Stomach (tissue), 8 donors: ENCODE measurements at regions not wholly inside any gene's neighbourhood (a gene's known extent, or its start where the extent isn't known, plus 50 kb on each side); places are given as distances from the start of the nearest gene placed in this dataset.

Source experiments
- DNase-seq, 2 donors: peaks; one replicate each; pipeline versions ENCODE4 v3.0.0 to v3.0.0-alpha.2; 2013 to 2019
- H3K27ac ChIP-seq, 5 donors: fragments of 200-600 bp in 4 of 5; sonication (generic) in 4 of 5; one replicate each; pipeline ENCODE4 v1.5.1; 2013 to 2019; ENCODE audit warnings: mild to moderate bottlenecking in 1 of 5, moderate library complexity in 1 of 5
- H3K27me3 ChIP-seq, 3 donors: fragments of 200-600 bp; sonication (generic); one replicate each; pipeline ENCODE4 v1.5.1; 2017 to 2019; ENCODE audit warnings: mixed run types in 1 of 3
- H3K36me3 ChIP-seq, 4 donors: fragments of 200-600 bp; sonication (generic); 1 replicate in 3 of 4; 2 replicates in 1 of 4; pipeline ENCODE4 v1.5.1; 2016 to 2019
- H3K4me1 ChIP-seq, 4 donors: fragments of 200-600 bp; sonication (generic); one replicate each; pipeline ENCODE4 v1.5.1; 2016 to 2019
- H3K4me3 ChIP-seq, 4 donors: fragments of 200-600 bp; sonication (generic) in 3 of 4; one replicate each; pipeline ENCODE4 v1.5.1; 2016 to 2019; ENCODE audit warnings: mild to moderate bottlenecking in 1 of 4
- H3K9me3 ChIP-seq, 4 donors: fragments of 200-600 bp; sonication (generic); one replicate each; pipeline ENCODE4 v1.5.1; 2016 to 2019
- EP300 ChIP-seq: sonication (generic); formaldehyde crosslinking; IDR thresholded peaks from one replicate; pipeline ENCODE4 v1.6.1; 2017; ENCODE audit warnings: antibody characterized with exemption
- POLR2A ChIP-seq, 4 donors: fragments of 450-650 bp; IDR thresholded peaks; one replicate each; pipeline ENCODE4 v1.6.1; 2016; ENCODE audit warnings: antibody characterized with exemption in 4 of 4, control low read depth in 2 of 4, mild to moderate bottlenecking in 1 of 4, moderate library complexity in 1 of 4
- POLR2AphosphoS5 ChIP-seq, 3 donors: sonication (generic); formaldehyde crosslinking; IDR thresholded peaks; one replicate each; pipeline ENCODE4 v1.6.1; 2016; ENCODE audit warnings: antibody characterized with exemption in 3 of 3
- WGBS, 5 donors: extraction: QIAGEN DNeasy Blood & Tissue Kit in 3 of 5; methylation state at CpG; one replicate each; pipeline versions ENCODE4 v1.1.5 to v1.1.7; 2013 to 2018; 5-methylcytosine and 5-hydroxymethylcytosine counted together
- intact Hi-C: fragments of 100-400 bp; cut with DNase I; formaldehyde crosslinking; loops from one replicate; pipeline ENCODE4 v1.15.1; 2023; ENCODE audit warnings: low total_unique reads
- TF ChIP-seq, protein P1 (sequence below), 7 experiments: fragments of 450-650 bp in 4 of 7; fragments of 200-600 bp in 3 of 7; sonication (generic) in 3 of 7; IDR thresholded peaks; one replicate each; pipeline ENCODE4 v1.5.1; 2016 to 2019; ENCODE audit warnings: antibody characterized with exemption in 7 of 7, control low read depth in 2 of 7, mild to moderate bottlenecking in 1 of 7
- donor health status: healthy with polysubstance abuse.
- donor health status: Bipolar disorder and iron deficiency.
- donor health status: healthy.

DNA sequence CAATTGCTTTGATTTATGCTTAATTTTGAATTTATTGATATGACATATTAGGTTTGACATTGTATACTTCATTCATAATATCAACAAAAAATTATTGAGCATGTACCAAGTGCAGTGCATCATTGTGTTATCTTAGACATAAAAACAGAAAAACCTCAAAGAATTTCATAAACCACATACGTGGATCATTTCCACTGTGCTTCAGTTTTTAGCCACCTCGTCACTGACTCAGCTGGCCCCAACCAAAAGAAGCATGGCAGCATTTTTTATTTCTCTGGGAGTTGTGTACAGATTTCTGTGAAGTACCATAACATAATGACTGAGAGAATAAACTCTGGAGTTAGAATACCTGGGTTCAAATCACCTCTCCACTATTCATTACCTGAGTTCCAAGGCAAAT is 95.6 kb upstream of the C1orf87 start:
- TF ChIP-seq POLR2AphosphoS5 (IDR thresholded peaks at IDR 0.05), result no peak
- TF ChIP-seq, protein P1, sequence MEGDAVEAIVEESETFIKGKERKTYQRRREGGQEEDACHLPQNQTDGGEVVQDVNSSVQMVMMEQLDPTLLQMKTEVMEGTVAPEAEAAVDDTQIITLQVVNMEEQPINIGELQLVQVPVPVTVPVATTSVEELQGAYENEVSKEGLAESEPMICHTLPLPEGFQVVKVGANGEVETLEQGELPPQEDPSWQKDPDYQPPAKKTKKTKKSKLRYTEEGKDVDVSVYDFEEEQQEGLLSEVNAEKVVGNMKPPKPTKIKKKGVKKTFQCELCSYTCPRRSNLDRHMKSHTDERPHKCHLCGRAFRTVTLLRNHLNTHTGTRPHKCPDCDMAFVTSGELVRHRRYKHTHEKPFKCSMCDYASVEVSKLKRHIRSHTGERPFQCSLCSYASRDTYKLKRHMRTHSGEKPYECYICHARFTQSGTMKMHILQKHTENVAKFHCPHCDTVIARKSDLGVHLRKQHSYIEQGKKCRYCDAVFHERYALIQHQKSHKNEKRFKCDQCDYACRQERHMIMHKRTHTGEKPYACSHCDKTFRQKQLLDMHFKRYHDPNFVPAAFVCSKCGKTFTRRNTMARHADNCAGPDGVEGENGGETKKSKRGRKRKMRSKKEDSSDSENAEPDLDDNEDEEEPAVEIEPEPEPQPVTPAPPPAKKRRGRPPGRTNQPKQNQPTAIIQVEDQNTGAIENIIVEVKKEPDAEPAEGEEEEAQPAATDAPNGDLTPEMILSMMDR (IDR thresholded peaks at IDR 0.05), result no peak
- intact Hi-C loops, result no loop called here
- H3K36me3 ChIP-seq, result no peaks in the 10 kb centered on the region
- no peak for DNase-seq
- no peaks in the 10 kb centered on the region for H3K4me1 ChIP-seq
- H3K27ac ChIP-seq, result no peak overlapping the region
- WGBS, 5 donors, result 72 to 90% (median 81%) methylated on average over 2 of the region's 2 CpGs
- H3K9me3 ChIP-seq, result no peaks in the 10 kb centered on the region
- H3K27me3 ChIP-seq, result no peaks in the 10 kb centered on the region
- no peak overlapping the region for H3K4me3 ChIP-seq

DNA sequence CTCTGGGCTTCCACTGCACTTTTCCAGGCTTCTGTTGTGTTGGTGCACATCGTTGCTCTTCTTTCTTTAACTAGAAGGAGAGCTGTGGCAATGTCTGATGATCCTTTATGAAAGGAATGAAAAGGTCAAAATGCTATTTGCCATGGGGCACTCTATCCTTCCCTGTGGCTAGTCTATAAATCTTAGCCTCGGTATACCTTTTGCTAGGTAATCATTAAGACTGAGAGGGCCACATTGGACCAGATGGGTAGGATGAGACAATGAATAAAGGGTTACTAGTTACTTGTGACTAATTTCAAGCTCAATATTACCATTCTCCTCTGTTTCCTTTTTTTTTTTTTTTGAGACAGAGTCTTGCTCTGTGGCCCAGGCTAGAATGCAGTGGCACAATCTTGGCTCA is 89.4 kb upstream of the C1orf87 start:
- intact Hi-C loops, result no loop called here
- Histone ChIP-seq H3K36me3 (no peaks in the 10 kb centered on the region), H3K9me3 (no peaks in the 10 kb centered on the region), H3K27me3 (no peaks in the 10 kb centered on the region), H3K4me3 (no peak overlapping the region), H3K4me1 (no peaks in the 10 kb centered on the region), H3K27ac (no peak overlapping the region)
- no peak for TF ChIP-seq POLR2AphosphoS5 (IDR thresholded peaks at IDR 0.05)
- TF ChIP-seq EP300, result no peak
- TF ChIP-seq, protein P1 (IDR thresholded peaks at IDR 0.05), result no peak
- no peak for TF ChIP-seq POLR2A (IDR thresholded peaks at IDR 0.05)
- WGBS, 5 donors, result 80 to 91% (median 84%) methylated on average over 2 of the region's 2 CpGs
- no peak for DNase-seq

DNA sequence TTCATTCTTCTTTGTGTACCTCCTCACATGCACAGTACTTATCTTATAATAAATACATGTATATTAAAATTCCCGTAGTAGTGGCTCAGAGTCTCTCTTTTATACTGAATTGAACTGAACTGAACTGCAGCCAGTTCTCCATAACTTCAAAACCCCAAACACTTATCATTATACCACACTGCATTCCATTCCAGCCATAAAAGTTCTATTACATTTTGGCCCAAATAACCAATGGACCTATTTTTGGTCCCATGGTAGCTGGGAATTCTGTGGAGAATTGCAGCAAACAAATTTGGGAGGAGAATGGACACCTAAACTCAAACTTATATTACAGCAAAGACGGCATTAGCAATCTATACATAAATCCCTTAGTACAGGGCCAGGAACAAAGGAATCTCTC is 86.6 kb upstream of the C1orf87 start:
- WGBS, 5 donors, result 70 to 77% (median 75%) methylated on average over 2 of the region's 2 CpGs
- no peaks in the 10 kb centered on the region for H3K36me3 ChIP-seq
- no peaks in the 10 kb centered on the region for H3K9me3 ChIP-seq
- no peak overlapping the region for H3K4me3 ChIP-seq
- intact Hi-C loops, result no loop called here
- H3K27ac ChIP-seq, result no peak overlapping the region
- TF ChIP-seq, protein P1 (IDR thresholded peaks at IDR 0.05), result no peak
- TF ChIP-seq POLR2AphosphoS5 (IDR thresholded peaks at IDR 0.05), result no peak
- H3K27me3 ChIP-seq, result no peaks in the 10 kb centered on the region
- DNase-seq, result no peak
- no peaks in the 10 kb centered on the region for H3K4me1 ChIP-seq

DNA sequence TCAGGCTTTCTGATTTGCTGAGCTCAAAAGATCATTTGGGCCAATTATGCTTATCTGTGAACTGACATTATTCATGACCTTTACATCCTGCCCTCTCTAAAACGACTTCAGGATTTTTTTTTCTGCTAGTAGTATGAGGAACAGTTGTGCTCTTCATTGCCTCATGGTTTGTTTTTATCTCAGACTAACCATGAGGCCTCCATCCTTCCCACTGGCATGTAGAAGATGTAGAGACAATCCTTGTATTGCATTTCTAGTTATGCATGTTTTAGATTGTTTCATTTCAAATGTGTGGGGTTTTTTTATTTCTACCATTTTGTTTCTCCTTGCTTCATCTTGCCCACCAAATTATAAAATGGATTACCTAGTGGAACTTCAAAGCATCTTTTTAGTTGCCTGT is 82.8 kb upstream of the C1orf87 start:
- Histone ChIP-seq H3K9me3 (no peaks in the 10 kb centered on the region), H3K4me1 (no peaks in the 10 kb centered on the region), H3K27ac (no peak overlapping the region), H3K27me3 (no peaks in the 10 kb centered on the region), H3K36me3 (no peaks in the 10 kb centered on the region), H3K4me3 (no peak overlapping the region)
- TF ChIP-seq POLR2AphosphoS5 (IDR thresholded peaks at IDR 0.05), result no peak
- no peak for TF ChIP-seq POLR2A (IDR thresholded peaks at IDR 0.05)
- TF ChIP-seq, protein P1 (IDR thresholded peaks at IDR 0.05), result no peak
- TF ChIP-seq EP300, result no peak
- DNase-seq, result no peak
- WGBS, 5 donors, result 6 to 20% (median 17%) methylated on average over 1 of the region's 1 CpG
- intact Hi-C loops, result no loop called here

DNA sequence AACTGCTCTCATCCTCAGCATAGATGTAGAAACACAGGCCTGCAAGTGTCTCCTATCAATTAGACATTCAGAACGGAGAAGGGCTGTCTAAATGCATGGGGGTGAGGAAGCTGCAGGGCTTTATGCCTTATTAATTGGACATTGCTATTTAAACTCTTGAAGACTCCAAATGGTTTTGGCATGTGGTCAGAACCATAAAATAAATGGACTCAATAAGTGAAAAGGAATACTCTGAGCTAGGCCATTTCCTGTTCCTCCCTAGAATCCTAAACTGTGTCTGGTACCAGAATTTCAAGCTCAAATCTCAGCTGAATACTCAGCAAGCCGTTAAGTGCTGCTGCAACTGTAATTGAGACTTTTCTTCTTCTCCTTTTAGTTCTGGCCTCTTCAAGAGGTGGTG is 80.4 kb upstream of the C1orf87 start:
- Histone ChIP-seq H3K27ac (no peak overlapping the region), H3K36me3 (no peaks in the 10 kb centered on the region), H3K9me3 (no peaks in the 10 kb centered on the region), H3K27me3 (no peaks in the 10 kb centered on the region), H3K4me1 (peaks cover 0 to 7% (median 0%) of the 10 kb centered on the region in 4 donors), H3K4me3 (no peak overlapping the region)
- intact Hi-C loops, result no loop called here
- TF ChIP-seq EP300, result no peak
- TF ChIP-seq, protein P1 (IDR thresholded peaks at IDR 0.05), result no peak
- no peak for TF ChIP-seq POLR2AphosphoS5 (IDR thresholded peaks at IDR 0.05)
- TF ChIP-seq POLR2A (IDR thresholded peaks at IDR 0.05), result no peak
- DNase-seq, result peak in 1 of 2 donors; percentile 36
- 70 to 85% (median 75%) methylated on average over 2 of the region's 2 CpGs for WGBS, 5 donors
